Lower leg skin (tissue), 3 donors: ENCODE measurements at regions not wholly inside any gene's neighbourhood (a gene's known extent, or its start where the extent isn't known, plus 50 kb on each side); places are given as distances from the start of the nearest gene placed in this dataset.

Experiments
- CTCF ChIP-seq, 3 donors: fragments of 450-650 bp; IDR thresholded peaks; one replicate each; pipeline ENCODE4 v1.5.1; 2016; ENCODE audit warnings: antibody characterized with exemption in 3 of 3, mild to moderate bottlenecking in 3 of 3, moderate library complexity in 2 of 3
- POLR2A ChIP-seq, 2 donors: fragments of 450-650 bp; IDR thresholded peaks; one replicate each; pipeline ENCODE4 v1.6.1; 2016 to 2017; ENCODE audit warnings: antibody characterized with exemption in 2 of 2, mild to moderate bottlenecking in 1 of 2, moderate library complexity in 1 of 2

- no peak for TF ChIP-seq CTCF (IDR thresholded peaks at IDR 0.05)
- TF ChIP-seq POLR2A (IDR thresholded peaks at IDR 0.05), result no peak
Measured at GRCh38 chr5:105632043-105632442, 2038.7 kb downstream of the EFNA5 start.
